K562 (cell line): ENCODE measurements at regions not wholly inside any gene's neighbourhood (a gene's known extent, or its start where the extent isn't known, plus 50 kb on each side); places are given as distances from the start of the nearest gene placed in this dataset.

ENCODE experiments used
- CBX5 ChIP-seq: IDR thresholded peaks from 2 replicates; pipeline ENCODE4 v1.6.1; 2014; ENCODE audit warnings: low read depth, borderline replicate concordance
- CEBPG ChIP-seq, 3 experiments: fragments of 200-800 bp in 1 of 3; sonication (Bioruptor generic) in 1 of 3; sonication (generic) in 1 of 3; formaldehyde crosslinking in 1 of 3; IDR thresholded peaks in 2 of 3; conservative IDR thresholded peaks in 1 of 3; 2 replicates each; pipeline versions ENCODE4 v1.6.1 to v1.8.0; 2016 to 2022; ENCODE audit warnings: missing compliant biosample characterization in 2 of 3, missing genetic modification characterization in 2 of 3, mild to moderate bottlenecking in 1 of 3, missing genetic modification reagents in 1 of 3
- CHD2 ChIP-seq: IDR thresholded peaks from 2 replicates; pipeline ENCODE4 v1.6.1; 2011; ENCODE audit warnings: low read depth, low read length
- CTBP1 ChIP-seq: fragments of 450-650 bp; IDR thresholded peaks from 2 replicates; pipeline ENCODE4 v1.6.1; 2016; ENCODE audit warnings: borderline replicate concordance
- E2F5 ChIP-seq: sonication (generic); formaldehyde crosslinking; IDR thresholded peaks from 2 replicates; pipeline ENCODE4 v1.8.0; 2022; ENCODE audit warnings: mild to moderate bottlenecking, missing genetic modification reagents
- ERF ChIP-seq: fragments of 450-650 bp; formaldehyde crosslinking; IDR thresholded peaks from 2 replicates; pipeline ENCODE4 v1.4.0; 2020; ENCODE audit warnings: mild to moderate bottlenecking, mixed read lengths
- FOXJ2 ChIP-seq: fragments of 200-800 bp; sonication (Bioruptor generic); IDR thresholded peaks from 2 replicates; pipeline ENCODE4 v1.6.1; 2016; ENCODE audit warnings: missing genetic modification characterization, missing compliant biosample characterization
- GATA2 ChIP-seq: sonication (generic); formaldehyde crosslinking; IDR thresholded peaks from 2 replicates; pipeline ENCODE4 v1.4.0; 2020; ENCODE audit warnings: mild to moderate bottlenecking, missing genetic modification reagents
- KLF13 ChIP-seq: fragments of 450-650 bp; IDR thresholded peaks from 2 replicates; pipeline ENCODE4 v1.6.1; 2016; ENCODE audit warnings: missing genetic modification characterization, low read depth, mild to moderate bottlenecking, missing compliant biosample characterization, moderate library complexity, borderline replicate concordance
- MTA3 ChIP-seq: fragments of 450-650 bp; formaldehyde crosslinking; IDR thresholded peaks from 2 replicates; pipeline ENCODE4 v1.6.1; 2017; ENCODE audit warnings: mild to moderate bottlenecking, borderline replicate concordance
- MTF1 ChIP-seq: fragments of 250-450 bp; sonication (Bioruptor Pico); IDR thresholded peaks from 2 replicates; pipeline ENCODE4 v1.9.0; 2021; ENCODE audit warnings: moderate library complexity, mild to moderate bottlenecking, inconsistent platforms, borderline replicate concordance
- POLR2A ChIP-seq: fragments of 450-650 bp; conservative IDR thresholded peaks from 2 replicates; pipeline ENCODE4 v1.6.1; 2016
- RBM14 ChIP-seq: fragments of 200-400 bp; formaldehyde crosslinking; IDR thresholded peaks from 2 replicates; pipeline ENCODE4 v1.6.1; 2018; ENCODE audit warnings: low read depth, mild to moderate bottlenecking, low read length, moderate library complexity, borderline replicate concordance; ENCODE audit not compliant: insufficient read depth
- SFPQ ChIP-seq: fragments of 200-400 bp; formaldehyde crosslinking; IDR thresholded peaks from 2 replicates; pipeline ENCODE4 v1.6.1; 2017; ENCODE audit warnings: mild to moderate bottlenecking, low read depth, low read length, moderate library complexity
- SIN3B ChIP-seq: fragments of 450-650 bp; IDR thresholded peaks from 2 replicates; pipeline ENCODE4 v1.6.1; 2017; ENCODE audit warnings: low read depth, mild to moderate bottlenecking, moderate library complexity
- TCF7L2 ChIP-seq: fragments of 150-350 bp; IDR thresholded peaks from 2 replicates; pipeline ENCODE4 v1.6.1; 2016; ENCODE audit warnings: low read depth, mild to moderate bottlenecking, low read length, moderate library complexity
- THRAP3 ChIP-seq: fragments of 450-650 bp; IDR thresholded peaks from 2 replicates; pipeline ENCODE4 v1.6.1; 2016; ENCODE audit warnings: mild to moderate bottlenecking, inconsistent platforms, borderline replicate concordance
- U2AF2 ChIP-seq: fragments of 200-400 bp; formaldehyde crosslinking; optimal IDR thresholded peaks from 2 replicates; pipeline ENCODE3; 2017; ENCODE audit warnings: low read depth, mild to moderate bottlenecking, low read length
- ZBTB5 ChIP-seq: fragments of 450-650 bp; IDR thresholded peaks from 2 replicates; pipeline ENCODE4 v1.6.1; 2017; ENCODE audit warnings: antibody characterized with exemption
- ZNF239 ChIP-seq: fragments of 250-450 bp; sonication (Bioruptor Pico); IDR thresholded peaks from 2 replicates; pipeline ENCODE4 v1.4.0; 2020; ENCODE audit warnings: mild to moderate bottlenecking
- TF ChIP-seq, protein P1 (sequence below): fragments of 250-450 bp; sonication (Bioruptor Pico); IDR thresholded peaks from 2 replicates; pipeline ENCODE4 v1.6.1; 2021; ENCODE audit warnings: mild to moderate bottlenecking
- TF ChIP-seq, protein P2 (sequence below): fragments of 250-450 bp; sonication (Bioruptor Pico); IDR thresholded peaks from 2 replicates; pipeline ENCODE4 v1.5.0; 2020; ENCODE audit warnings: mild to moderate bottlenecking

- no peak for TF ChIP-seq U2AF2
- TF ChIP-seq ZBTB5: no peak
- TF ChIP-seq SIN3B: no peak
- no peak for TF ChIP-seq SFPQ
- TF ChIP-seq POLR2A: no peak
- TF ChIP-seq KLF13 (tag): no peak
- 0 out of 2 replicates have a peak, but pooled peaks have one; percentile 49 for TF ChIP-seq THRAP3
- no peak for TF ChIP-seq FOXJ2
- TF ChIP-seq GATA2: peak; percentile 78
- TF ChIP-seq, protein P1, sequence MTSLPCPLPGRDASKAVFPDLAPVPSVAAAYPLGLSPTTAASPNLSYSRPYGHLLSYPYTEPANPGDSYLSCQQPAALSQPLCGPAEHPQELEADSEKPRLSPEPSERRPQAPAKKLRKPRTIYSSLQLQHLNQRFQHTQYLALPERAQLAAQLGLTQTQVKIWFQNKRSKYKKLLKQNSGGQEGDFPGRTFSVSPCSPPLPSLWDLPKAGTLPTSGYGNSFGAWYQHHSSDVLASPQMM (CRISPR knock-in tag): no peak
- peak; percentile 88 for TF ChIP-seq CTBP1
- TF ChIP-seq TCF7L2: no peak
- TF ChIP-seq RBM14: no peak
- TF ChIP-seq ZNF239 (CRISPR knock-in tag): no peak; the same call in 1 of the 2 replicates
- TF ChIP-seq ERF (CRISPR knock-in tag): 0 out of 2 replicates have a peak, but pooled peaks have one; percentile 46
- TF ChIP-seq, protein P2, sequence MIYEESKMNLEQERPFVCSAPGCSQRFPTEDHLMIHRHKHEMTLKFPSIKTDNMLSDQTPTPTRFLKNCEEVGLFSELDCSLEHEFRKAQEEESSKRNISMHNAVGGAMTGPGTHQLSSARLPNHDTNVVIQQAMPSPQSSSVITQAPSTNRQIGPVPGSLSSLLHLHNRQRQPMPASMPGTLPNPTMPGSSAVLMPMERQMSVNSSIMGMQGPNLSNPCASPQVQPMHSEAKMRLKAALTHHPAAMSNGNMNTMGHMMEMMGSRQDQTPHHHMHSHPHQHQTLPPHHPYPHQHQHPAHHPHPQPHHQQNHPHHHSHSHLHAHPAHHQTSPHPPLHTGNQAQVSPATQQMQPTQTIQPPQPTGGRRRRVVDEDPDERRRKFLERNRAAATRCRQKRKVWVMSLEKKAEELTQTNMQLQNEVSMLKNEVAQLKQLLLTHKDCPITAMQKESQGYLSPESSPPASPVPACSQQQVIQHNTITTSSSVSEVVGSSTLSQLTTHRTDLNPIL (CRISPR knock-in tag): no peak
- TF ChIP-seq CHD2: no peak
- TF ChIP-seq CBX5: no peak
- TF ChIP-seq E2F5 (CRISPR knock-in tag): no peak
- TF ChIP-seq CEBPG (CRISPR knock-in tag; IDR thresholded peaks at IDR 0.05): no peak
- no peak for TF ChIP-seq CEBPG (tag; conservative IDR thresholded peaks at IDR 0.05 in 1 of 2, IDR thresholded peaks at IDR 0.05 in 1 of 2)
- peak; percentile 89 for TF ChIP-seq MTA3
- TF ChIP-seq MTF1 (CRISPR knock-in tag): no peak
Measured at GRCh38 chr3:193853511-193854219, 260.7 kb downstream of the OPA1 start (continued).
